ENCODE measurements at regions not wholly inside any gene's neighbourhood (a gene's known extent, or its start where the extent isn't known, plus 50 kb on each side); places are given as distances from the start of the nearest gene placed in this dataset.

DNA sequence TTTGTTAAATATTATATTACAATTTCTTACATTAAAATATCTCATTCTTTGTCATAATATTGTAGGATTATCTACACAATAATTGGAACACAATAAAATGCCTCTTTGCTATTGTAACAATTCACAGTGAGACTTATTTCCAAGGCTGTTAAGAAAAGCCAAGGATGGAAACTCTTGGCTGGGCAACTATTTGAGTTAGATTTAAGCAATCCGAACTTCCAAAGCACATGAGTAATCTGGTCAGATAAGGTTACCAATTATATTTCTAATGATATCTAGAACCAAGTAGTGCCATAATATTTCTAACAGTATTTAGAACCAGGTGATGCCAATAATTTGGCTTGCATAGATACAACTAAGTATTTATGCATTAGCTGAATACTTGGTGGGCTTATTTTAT is 154.7 kb upstream of the KCNK2 start:
- TF ChIP-seq GATA3 (IDR thresholded peaks at IDR 0.05; ENCODE audit: low read depth, low read length) (no peak), GATA2 (IDR thresholded peaks at IDR 0.05; ENCODE audit: low read depth, low read length) (no peak)
